NCI-H1930 (cell line): ENCODE measurements at regions not wholly inside any gene's neighbourhood (a gene's known extent, or its start where the extent isn't known, plus 50 kb on each side); places are given as distances from the start of the nearest gene placed in this dataset.
A peak's percentile ranks its signal among the peaks of the same experiment; 100 is the strongest.
"Not testable (repeated sequence)": the region's sequence is repeated elsewhere in the genome, so short reads cannot be mapped to it uniquely, and the experiment has no call there.

Experiments
- DNase-seq, 2 experiments: peaks; one replicate each; lab custom pipeline; 2025; lab: John Stamatoyannopoulos, UW

DNA sequence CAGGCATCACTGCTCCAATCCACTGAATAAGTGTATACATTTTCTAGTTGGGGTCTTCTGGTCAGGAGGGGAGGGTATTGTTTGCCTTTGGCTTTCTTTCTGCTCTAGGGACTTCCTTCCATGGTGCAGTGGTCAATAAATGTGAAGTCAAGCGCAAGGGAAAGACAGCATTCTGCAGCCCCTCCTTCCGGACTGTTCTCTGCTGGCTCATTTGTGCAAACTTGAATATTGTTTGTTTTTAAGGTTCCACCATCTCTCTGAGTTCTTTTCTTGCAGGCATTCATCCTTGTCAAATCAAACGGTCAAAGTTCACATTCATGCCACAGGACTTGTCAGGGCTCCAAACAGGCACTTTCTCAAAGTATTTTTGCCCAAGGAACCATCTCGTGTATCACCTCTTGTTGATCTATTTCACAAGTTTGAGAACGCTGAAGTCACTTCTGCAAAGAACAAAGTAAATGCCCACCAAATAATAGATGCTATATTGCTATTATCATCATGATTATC is 205.6 kb upstream of the KAZN start:
- DNase-seq, result no peak

DNA sequence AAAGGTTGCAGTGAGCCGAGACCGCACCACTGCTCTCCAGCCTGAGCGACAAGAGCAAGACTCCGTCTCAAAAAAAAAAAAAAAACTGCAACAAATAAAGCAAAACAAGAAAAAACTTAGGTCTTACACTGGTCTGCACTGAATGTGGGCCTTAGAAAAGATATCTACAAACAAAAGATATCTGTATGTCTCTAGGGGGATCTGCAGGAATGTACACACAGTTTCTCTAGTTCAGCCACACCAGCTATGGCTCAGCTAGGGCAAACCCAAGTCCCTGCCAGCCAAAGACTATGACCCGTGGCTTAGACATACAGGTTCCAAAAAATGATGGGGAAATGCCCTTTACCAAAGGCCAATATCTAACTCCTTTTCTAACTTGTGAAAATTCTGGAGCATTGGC is 202.4 kb upstream of the KAZN start:
- no peak for DNase-seq

DNA sequence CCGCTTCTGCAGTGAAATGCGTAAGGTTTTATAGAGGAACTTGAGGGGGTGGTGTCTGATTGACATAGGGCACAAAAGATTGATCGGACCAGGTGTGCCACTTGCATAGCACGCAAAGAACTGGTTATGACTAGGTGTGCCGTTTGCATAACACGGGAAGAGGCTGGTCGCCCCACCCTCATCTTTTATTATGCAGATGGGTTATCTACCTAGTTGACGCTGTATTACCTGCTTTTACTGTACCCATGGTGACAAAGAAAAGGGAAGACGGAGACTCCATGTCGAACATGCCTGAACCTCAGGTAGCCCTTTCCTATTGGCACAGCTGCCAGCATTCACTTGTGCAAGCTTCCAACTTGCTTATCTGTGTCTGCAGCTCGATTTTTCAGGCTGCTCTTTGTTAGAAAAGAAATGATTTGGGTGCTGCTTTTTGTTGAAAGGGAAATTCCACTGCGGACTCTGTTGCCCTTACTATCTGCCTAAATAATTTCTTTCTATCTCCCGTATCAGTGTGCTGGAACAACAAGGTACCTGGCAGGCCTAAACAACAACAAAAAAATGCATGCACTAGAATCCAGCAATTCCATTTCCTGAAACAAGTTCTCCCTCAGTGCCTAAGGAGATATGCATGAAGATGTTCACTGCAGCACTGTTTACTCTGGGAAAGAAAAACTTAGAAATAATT is 194.4 kb upstream of the KAZN start:
- no peak for DNase-seq

DNA sequence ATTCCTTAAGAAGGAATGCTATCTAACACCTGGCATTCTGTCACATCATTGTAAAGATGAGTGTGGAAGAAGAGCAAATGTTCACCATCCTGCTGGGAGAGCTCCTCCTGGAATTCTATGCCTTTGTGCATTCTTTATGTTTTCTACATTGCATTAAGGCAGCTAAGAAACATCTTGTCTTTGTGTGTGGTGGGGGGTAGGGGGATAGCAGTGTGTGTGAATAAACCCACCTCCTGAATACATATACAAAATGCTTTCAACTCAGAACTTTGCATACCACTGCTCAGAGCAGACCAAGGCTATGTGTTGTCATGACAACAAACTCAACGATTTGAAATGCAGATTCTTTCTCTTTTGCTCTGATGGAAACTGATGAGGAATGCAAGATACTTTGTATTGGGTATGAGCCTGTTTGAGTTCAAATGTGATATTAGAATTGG is 193.6 kb upstream of the KAZN start:
- DNase-seq, result no peak

DNA sequence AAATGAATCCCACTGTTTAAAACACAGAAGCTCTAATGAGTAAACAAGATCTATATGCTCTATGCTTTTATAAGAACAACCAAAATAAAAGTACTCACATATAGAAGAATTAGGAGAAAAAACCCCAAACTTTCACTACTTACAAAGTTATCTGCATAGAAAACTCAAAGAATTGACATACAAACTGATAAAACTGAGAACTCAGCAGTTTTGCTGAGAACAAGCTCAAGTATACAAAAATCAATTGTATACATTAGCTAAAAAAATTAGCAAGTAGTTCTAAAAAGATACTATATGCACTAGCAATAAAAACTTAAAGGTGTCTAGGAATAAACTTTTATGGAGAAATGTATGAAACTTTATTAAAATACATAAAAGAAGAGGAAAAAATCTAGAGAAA is 186.2 kb upstream of the KAZN start:
- no peak for DNase-seq

DNA sequence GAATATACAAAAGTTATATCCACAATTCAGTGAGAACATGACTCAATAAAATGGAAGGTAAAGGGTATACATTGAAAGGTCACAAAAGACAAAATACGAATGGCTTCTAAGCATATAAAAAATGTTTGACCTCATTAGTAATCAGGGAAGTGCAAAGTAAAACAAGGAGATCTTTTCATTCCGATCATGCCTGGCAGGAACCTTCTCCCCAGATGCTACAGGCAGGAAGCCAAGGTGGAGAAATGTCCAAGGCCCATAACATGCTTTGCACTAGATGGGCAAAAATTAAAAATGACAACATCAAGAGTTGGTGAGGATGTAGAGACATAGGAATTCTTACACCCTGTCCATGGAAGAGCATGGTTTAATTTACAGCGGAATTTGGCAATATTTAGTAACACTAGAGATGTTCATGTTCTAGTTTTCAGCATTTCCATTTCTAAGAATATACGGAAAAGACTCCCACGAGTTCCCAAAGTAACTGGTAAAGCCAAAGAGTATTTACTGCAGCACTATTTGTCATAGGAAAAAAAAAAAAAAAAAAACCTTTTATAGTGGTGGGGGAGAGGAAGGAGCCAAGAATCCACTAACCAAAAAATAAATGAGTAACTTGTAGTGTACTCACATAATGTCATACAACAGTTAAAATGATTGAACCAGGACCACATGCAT is 184.5 kb upstream of the KAZN start:
- no peak for DNase-seq

DNA sequence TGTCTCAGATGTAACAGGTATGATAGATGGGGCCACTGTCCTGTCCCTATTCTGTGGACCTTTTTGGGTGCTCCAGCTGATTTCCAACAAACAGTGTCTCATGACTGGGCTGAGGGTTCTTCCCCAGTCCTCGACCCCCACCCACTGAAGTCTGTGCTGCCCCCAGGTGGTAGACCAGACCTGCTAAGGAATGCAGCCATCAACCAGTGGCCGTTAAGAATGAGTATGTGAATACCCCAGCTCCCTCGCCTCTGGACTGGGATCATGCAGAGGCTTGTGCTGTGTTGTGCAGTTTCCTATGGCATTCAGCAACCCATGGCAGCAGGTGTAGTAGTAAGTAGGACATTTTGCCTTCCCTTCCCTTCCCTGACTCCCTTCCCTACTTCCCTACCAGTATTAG is 183.1 kb upstream of the KAZN start:
- peak in 1 of 2 experiments; percentile 33 for DNase-seq

DNA sequence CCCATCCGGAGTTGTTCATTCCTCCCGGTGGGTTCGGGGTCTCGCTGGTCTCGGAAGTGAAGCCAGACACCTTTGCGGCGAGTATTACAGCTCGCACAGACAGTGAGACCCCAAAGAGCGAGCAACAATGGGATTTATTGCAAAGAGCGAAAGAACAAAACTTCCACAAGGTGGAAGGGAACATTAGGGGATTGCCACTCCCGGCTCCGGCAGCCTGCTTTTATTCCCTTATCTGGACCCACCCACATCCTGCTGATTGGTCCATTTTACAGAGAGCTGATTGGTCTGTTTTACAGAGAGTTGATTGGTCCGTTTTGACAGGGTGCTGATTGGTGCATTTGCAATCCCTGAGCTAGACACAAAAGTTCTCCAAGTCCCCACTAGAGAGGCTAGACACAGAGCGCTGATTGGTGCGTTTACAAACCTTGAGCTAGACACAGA is 178.7 kb upstream of the KAZN start:
- DNase-seq, result not testable (repeated sequence)

DNA sequence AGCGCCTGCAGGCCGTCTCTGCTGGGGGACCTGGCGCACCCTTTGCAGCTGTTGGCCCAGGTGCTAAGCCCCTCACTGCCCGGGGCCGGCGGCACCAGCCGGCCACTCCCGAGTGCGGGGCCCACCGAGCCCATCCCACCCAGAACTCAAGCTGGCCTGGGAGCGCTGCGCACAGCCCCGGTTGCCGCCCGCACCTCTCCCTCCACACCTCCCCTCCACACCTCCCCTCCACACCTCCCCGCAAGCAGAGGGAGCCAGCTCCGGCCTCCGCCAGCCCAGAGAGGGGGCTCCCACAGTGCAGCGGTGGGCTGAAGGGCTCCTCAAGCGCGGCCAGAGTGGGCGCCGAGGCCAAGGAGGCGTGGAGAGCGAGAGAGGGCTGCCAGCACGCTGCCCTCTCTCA is 177.8 kb upstream of the KAZN start:
- DNase-seq, result no peak

DNA sequence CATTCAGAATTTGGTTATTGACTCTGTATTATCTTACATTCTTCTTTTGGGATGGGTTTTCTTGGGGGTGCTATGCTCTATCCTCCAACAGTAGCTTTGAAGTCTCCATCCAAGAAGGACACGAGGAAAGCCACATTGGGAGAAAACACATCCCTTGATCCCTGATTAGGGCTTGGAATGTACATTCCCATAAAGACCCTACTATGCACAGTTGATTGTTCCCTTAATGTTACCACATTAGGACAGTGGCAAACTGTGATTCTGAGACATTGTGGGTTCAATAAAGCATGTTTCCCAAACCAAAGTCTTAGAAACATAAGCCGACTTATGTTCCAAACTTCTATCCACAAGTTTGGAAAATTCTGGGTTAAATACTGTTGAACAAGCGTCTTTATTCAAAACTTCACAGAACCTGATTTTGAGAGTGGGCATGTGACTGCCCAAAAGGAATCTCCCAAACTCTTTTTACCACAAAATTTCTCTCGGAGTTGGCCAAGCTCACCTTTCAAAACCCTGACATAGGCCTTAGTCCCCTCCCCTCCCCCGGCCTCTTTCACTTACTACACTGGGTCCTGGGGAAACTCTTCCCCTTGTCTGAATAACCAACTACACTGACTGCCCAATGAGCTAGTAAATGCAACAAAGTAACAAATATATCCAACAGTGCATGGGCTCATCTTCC is 177.0 kb upstream of the KAZN start:
- no peak for DNase-seq

DNA sequence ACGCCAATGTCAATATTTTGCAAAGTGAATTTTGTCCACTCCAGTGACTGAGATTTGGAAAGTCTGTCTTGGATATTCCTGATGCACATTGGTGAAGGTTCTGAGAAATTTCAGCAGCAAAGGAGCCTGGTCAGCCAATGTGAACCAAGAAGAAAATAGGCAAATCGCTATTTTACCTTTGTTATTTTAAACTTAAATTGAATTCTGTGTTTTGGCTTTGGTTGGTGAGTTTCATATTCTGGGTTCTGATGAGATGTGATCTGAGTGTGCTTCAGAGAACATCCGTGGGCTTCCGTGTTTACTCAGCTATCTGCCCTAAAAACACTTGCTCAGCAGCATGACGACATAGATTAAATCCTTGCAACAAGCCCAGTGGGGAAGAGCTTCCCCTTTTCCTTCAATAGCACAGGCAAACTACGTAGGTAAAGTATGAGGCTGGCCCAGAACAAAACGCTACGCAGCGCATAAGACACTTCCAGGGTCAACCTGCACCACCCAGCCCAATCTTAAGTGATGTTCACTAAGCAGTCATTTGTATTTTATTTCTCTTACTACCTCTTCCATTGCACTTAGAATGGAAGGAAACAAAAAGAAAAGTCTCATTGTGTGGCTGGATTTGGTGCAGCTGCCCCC is 176.4 kb upstream of the KAZN start:
- no peak for DNase-seq

DNA sequence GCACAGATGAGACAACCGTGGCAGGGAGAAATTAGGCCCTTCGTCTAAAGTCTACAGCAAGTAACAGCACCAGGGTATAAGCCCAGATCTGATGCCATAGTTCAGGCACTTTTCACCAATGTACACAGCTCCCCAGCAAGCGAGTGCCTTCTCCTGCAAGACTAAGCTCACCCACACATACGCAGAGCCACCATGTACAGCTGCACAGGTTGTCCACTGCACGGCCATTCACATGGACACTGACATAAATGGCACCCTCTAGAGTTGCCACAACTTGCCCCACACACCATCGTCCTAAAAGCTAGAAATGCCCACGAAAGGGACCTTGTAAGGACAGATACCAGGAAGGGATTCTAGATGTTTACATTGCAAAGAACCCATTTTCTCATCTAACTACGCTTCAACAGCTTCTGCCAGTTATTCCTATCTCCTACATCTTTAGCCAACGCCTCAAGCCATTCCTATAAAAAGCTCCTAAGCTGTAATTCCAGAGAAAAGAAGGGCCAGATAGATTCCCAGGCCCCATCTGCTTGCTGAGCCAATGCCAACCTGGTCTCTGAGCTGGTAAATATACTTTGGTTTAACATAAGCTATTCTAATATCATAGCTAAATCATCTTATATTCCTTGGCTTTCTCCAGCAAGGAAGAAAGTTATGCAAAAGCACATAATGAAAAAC is 174.0 kb upstream of the KAZN start:
- no peak for DNase-seq

DNA sequence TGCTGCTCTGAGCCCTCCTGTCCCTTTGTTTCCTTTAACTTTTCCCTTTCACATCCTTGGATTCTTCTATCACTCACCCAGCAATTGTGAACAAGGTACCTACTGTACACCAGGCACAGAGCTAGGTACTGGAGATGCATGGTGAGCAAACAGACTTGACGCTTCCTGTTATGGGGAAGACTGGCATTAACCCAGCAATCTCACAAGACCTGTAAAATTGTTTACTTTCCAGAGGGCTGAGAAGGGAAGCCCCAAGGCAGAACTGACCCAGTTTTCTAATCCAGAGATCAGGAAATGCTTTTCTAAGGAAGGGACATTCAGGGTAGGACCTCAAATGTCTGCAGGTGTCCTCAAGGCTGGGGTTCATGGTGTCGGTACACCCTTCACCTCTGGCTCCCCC is 171.6 kb upstream of the KAZN start:
- no peak for DNase-seq

DNA sequence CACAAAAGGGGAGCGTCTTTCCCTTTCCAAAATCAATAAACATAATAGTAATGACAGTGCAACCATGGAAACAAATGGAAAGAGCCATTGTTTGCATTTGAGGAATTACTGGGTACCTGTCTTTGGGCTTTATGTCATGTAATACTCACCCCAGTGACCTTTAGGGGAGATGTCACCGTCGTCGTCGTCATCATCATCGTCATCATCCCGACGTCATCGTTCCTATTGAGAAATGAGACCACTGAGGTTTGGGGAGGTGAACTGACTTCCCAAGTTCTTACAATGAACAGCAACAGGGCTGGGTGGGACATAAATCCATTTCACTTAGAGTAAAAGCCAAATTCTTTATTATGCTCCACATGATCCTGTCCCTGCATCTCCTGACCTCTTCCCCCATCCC is 168.9 kb upstream of the KAZN start:
- DNase-seq, result no peak

DNA sequence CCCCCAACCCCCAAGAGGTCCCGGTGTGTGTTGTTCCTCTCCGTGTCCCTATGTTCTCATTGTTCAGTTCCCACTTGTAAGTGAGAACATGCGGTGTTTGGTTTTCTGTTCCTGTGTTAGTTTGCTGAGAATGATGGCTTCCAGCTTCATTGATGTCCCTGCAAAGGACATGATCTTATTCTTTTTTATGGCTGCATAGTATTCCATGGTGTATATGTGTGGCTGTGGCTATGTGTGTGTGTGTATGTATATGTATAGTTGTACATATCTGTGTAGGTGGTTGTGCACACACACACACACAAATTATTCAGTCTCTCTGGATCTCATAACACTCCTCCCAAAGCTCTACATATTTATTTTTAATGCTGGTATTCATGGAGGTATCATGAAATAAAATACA is 165.8 kb upstream of the KAZN start:
- DNase-seq, result not testable (repeated sequence)

DNA sequence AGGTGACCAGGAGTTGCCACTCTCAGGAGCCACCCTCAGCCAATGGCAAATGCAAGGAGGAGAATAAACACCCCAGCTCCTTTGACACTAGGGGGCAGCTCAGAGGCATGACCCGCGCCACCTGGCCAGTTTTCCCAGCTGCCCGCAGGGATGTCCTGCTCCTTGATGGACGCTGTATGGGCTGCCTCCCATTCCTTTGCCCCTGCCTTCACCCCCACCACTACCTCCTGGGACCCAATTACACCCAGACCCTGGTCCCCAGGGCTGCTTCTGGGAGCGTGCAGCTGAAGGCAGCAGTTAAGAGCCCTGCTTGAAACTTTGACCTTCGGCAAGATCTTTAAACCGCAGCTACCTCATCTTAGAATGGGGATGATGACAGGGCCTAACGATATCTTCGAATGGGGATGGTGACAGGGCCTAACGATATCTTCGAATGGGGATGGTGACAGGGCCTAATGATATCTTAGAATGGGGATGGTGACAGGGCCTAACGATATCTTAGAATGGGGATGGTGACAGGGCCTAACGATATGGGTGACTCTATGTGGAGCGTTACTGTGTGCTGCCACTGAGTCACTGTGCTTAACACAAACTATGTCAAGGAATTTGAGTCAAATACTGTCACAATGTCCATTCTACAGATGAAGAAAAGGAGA is 163.0 kb upstream of the KAZN start:
- no peak for DNase-seq

DNA sequence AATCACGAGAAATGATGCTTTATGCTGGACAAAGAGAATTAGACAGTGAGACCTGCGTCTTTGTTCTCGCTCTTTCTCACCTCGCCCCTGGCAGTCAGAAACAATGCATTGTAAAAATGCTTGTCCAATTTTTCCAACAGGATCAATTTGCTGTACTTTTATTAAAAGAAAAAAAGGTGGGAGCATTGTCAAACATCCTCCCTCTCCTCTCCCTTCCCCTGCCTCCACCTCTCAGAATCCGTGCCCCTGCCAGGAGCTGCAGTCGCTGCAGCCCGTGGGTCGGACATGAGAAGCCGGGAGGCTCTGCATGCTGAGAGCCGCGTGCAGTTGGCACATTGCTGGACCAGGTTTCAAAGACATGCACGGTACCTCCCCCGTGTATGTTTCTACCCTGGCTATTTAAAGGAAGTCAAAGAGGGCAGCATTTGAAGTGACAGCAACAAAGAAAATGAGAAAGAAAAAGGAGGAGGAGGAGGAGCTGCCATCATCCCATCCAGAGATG is 161.0 kb upstream of the KAZN start:
- DNase-seq, result no peak

DNA sequence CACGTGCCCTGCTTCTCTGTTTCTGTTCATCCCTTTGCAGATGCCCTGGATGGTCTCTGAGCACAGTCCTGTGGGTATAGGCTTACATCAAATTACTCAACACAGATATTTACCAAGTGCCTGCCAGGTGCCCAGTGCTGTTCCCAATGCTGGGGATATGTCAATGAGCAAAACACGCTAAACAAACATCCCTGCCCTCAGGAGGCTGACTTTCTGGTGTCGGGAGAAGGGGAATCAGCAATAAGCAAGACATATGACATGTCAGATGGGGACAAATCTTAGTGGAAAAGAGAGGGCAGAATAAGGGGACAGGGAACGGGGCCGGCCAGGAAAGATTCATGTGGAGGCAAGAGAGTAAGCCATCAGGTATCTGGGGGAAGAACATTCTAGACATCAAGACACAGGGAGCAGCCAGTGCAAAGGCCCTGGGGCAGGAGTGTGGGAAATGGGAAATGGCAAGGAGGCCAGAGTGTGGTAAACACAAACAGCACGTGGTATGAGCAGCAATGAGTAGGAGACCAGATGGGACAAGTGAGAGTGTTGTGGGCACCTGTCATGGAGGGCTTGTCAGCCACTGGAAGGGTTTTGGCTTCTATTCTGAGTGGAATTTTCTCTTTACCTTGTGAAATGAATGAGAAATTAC is 160.2 kb upstream of the KAZN start:
- no peak for DNase-seq

DNA sequence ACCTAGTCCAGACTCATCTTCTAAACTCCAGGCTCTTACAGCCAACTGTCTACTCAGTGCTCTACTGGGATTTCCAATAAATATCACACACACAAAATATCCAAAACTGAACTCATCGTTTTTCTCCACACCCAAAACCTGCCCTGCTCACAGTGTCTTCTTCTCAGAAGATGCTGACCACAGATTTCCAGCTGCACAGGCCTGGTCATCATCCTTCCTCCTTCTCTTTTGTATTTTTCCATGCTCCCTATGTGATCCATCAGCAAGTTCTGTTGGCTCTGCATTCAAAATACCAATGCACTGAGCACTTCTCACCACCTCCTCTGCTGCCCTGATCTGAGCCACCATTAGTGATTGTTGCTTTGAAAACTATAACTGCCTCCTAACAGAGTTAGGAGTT is 159.5 kb upstream of the KAZN start:
- DNase-seq, result no peak

DNA sequence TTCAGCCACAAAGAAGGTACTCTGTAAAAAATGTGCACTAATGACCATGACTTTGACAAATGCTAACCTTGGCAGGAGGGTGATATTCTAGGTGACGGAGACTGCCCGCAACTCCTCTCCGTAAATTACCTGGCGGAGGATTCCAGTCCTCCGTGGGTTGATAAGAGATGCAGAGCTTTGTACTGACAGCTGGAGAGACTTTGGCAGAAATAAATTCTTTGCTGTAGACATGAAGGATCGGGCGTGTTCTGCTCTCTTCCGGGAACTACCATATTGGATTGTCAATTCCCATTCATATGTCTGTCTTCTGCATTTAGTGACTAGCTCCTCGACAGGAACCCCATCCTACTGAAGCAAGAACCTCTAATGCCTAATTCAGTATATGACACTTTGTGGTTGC is 158.3 kb upstream of the KAZN start:
- DNase-seq, result no peak

DNA sequence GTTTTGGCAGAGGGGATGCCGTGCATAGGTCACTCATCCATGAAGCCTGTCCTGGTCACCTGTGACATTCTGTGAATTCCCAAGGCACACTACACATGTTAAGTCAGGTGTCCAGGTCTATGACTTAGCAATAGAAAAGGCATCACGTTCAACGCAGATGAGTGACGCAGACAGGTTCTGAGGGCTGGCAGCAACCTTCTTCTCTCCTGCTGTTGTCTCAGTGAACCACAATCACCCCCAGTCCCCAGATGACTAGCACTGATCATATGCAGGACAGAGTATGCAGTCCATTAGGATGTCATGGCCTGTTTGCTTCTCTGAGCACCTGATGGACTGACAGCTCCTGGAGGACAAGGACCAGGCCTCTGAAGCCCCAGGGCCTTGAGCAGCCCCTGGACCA is 157.8 kb upstream of the KAZN start:
- no peak for DNase-seq
